Muscle of leg (tissue), 3 donors: ENCODE measurements at regions not wholly inside any gene's neighbourhood (a gene's known extent, or its start where the extent isn't known, plus 50 kb on each side); places are given as distances from the start of the nearest gene placed in this dataset.
"Not testable (repeated sequence)": the region's sequence is repeated elsewhere in the genome, so short reads cannot be mapped to it uniquely, and the experiment has no call there.

Source experiments
- DNase-seq: peaks from one replicate; pipeline ENCODE4 v3.0.0; 2013
- H3K27ac ChIP-seq: one replicate; pipeline ENCODE4 v1.5.1; 2013; ENCODE audit warnings: mild to moderate bottlenecking, low read length, control low read depth
- H3K27me3 ChIP-seq: one replicate; pipeline ENCODE4 v1.6.1; 2013; ENCODE audit warnings: low read length; ENCODE audit not compliant: control insufficient read depth, insufficient read depth
- H3K36me3 ChIP-seq: one replicate; pipeline ENCODE4 v1.6.1; 2013; ENCODE audit warnings: low read length; ENCODE audit not compliant: control insufficient read depth, insufficient read depth
- H3K4me1 ChIP-seq: one replicate; pipeline ENCODE4 v1.6.1; 2013; ENCODE audit warnings: low read length; ENCODE audit not compliant: control insufficient read depth, insufficient read depth
- H3K4me3 ChIP-seq: one replicate; pipeline ENCODE4 v1.5.1; 2013; ENCODE audit warnings: low read length, control low read depth
- H3K9me3 ChIP-seq: replicated peaks from 2 replicates; pipeline ENCODE4 v1.6.1; 2013; ENCODE audit warnings: low read depth, low read length; ENCODE audit not compliant: control insufficient read depth
- WGBS: methylation state at CpG from one replicate; pipeline ENCODE4 v1.1.5; 2013; ENCODE audit warnings: missing lambda C conversion rate; ENCODE audit not compliant: insufficient coverage; 5-methylcytosine and 5-hydroxymethylcytosine counted together

- DNase-seq, result no peak
- no peaks in the 10 kb centered on the region for H3K9me3 ChIP-seq
- no peak overlapping the region for H3K4me3 ChIP-seq
- 27% methylated on average over 3 of the region's 5 CpGs for WGBS
- H3K27me3 ChIP-seq, result peaks cover 3% of the 10 kb centered on the region
- peaks cover 13% of the 10 kb centered on the region for H3K4me1 ChIP-seq
- no peaks in the 10 kb centered on the region for H3K36me3 ChIP-seq
- no peak overlapping the region for H3K27ac ChIP-seq
Measured at GRCh38 chr1:112141301-112141700, 151.8 kb upstream of the KCND3 start.

GRCh38 chr1:112141923-112142322 is 152.5 kb upstream of the KCND3 start:
- 60% methylated on average over 1 of the region's 4 CpGs for WGBS
- H3K27me3 ChIP-seq, result peaks cover 3% of the 10 kb centered on the region
- H3K27ac ChIP-seq, result no peak overlapping the region
- H3K4me1 ChIP-seq, result peaks cover 13% of the 10 kb centered on the region
- no peak overlapping the region for H3K4me3 ChIP-seq
- H3K9me3 ChIP-seq, result no peaks in the 10 kb centered on the region
- no peaks in the 10 kb centered on the region for H3K36me3 ChIP-seq
- no peak for DNase-seq

GRCh38 chr1:112143871-112144441 is 154.5 kb upstream of the KCND3 start:
- no peak overlapping the region for H3K4me3 ChIP-seq
- peaks cover 13% of the 10 kb centered on the region for H3K4me1 ChIP-seq
- no peaks in the 10 kb centered on the region for H3K9me3 ChIP-seq
- no peak for DNase-seq
- peaks cover 3% of the 10 kb centered on the region for H3K27me3 ChIP-seq
- 57% methylated on average over 8 of the region's 10 CpGs for WGBS
- H3K27ac ChIP-seq, result no peak overlapping the region
- no peaks in the 10 kb centered on the region for H3K36me3 ChIP-seq

GRCh38 chr1:112144733-112145426 is 155.4 kb upstream of the KCND3 start:
- 38% methylated on average over 3 of the region's 4 CpGs for WGBS
- Histone ChIP-seq H3K36me3 (no peaks in the 10 kb centered on the region), H3K27me3 (peaks cover 3% of the 10 kb centered on the region), H3K9me3 (peaks cover 7% of the 10 kb centered on the region), H3K4me1 (peaks cover 13% of the 10 kb centered on the region), H3K27ac (no peak overlapping the region), H3K4me3 (no peak overlapping the region)
- peak; percentile 29 for DNase-seq

- no peak for DNase-seq
- H3K27ac ChIP-seq, result no peak overlapping the region
Measured at GRCh38 chr1:112146201-112146715, 156.8 kb upstream of the KCND3 start.

GRCh38 chr1:112160214-112160613 is 170.7 kb upstream of the KCND3 start:
- not testable (repeated sequence) for H3K27me3 ChIP-seq, H3K9me3 ChIP-seq, H3K4me1 ChIP-seq, H3K36me3 ChIP-seq, H3K27ac ChIP-seq, DNase-seq, H3K4me3 ChIP-seq
- 73% methylated on average over 10 of the region's 14 CpGs for WGBS

More at GRCh38 chr1:112146201-112146715, 156.8 kb upstream of the KCND3 start:
- H3K36me3 ChIP-seq, result no peaks in the 10 kb centered on the region
- H3K4me3 ChIP-seq, result no peak overlapping the region
- peaks cover 13% of the 10 kb centered on the region for H3K4me1 ChIP-seq
- peaks cover 9% of the 10 kb centered on the region for H3K9me3 ChIP-seq
- H3K27me3 ChIP-seq, result peaks cover 3% of the 10 kb centered on the region

- Histone ChIP-seq H3K9me3 (peaks cover 5% of the 10 kb centered on the region), H3K4me1 (no peaks in the 10 kb centered on the region), H3K36me3 (no peaks in the 10 kb centered on the region), H3K27ac (no peak overlapping the region), H3K27me3 (no peaks in the 10 kb centered on the region), H3K4me3 (no peak overlapping the region)
- 57% methylated on average over 1 of the region's 3 CpGs for WGBS
- DNase-seq, result no peak
Measured at GRCh38 chr1:112165375-112165774, 175.9 kb upstream of the KCND3 start.

GRCh38 chr1:112169517-112169916 is 180.0 kb upstream of the KCND3 start:
- Histone ChIP-seq H3K36me3 (no peaks in the 10 kb centered on the region), H3K4me3 (no peak overlapping the region), H3K4me1 (no peaks in the 10 kb centered on the region), H3K27me3 (no peaks in the 10 kb centered on the region), H3K9me3 (no peaks in the 10 kb centered on the region), H3K27ac (no peak overlapping the region)
- DNase-seq, result no peak

GRCh38 chr1:112172294-112172882 is 182.9 kb upstream of the KCND3 start:
- no peaks in the 10 kb centered on the region for H3K36me3 ChIP-seq
- H3K27me3 ChIP-seq, result no peaks in the 10 kb centered on the region
- H3K4me1 ChIP-seq, result no peaks in the 10 kb centered on the region
- no peak overlapping the region for H3K4me3 ChIP-seq
- DNase-seq, result peak; percentile 69
- no peaks in the 10 kb centered on the region for H3K9me3 ChIP-seq
- no peak overlapping the region for H3K27ac ChIP-seq
- 0% methylated on average over 1 of the region's 2 CpGs for WGBS

- no peaks in the 10 kb centered on the region for H3K4me1 ChIP-seq
- 0% methylated on average over 1 of the region's 6 CpGs for WGBS
- H3K9me3 ChIP-seq, result no peaks in the 10 kb centered on the region
- H3K36me3 ChIP-seq, result no peaks in the 10 kb centered on the region
- H3K27ac ChIP-seq, result no peak overlapping the region
- no peak overlapping the region for H3K4me3 ChIP-seq
- DNase-seq, result no peak
- H3K27me3 ChIP-seq, result no peaks in the 10 kb centered on the region
Measured at GRCh38 chr1:112177314-112177713, 187.8 kb upstream of the KCND3 start.
